GM21423 (cell line): ENCODE measurements at regions not wholly inside any gene's neighbourhood (a gene's known extent, or its start where the extent isn't known, plus 50 kb on each side); places are given as distances from the start of the nearest gene placed in this dataset.
A peak's percentile ranks its signal among the peaks of the same experiment; 100 is the strongest.

Experiments
- ATAC-seq: cut with Tn5 transposase; IDR thresholded peaks from one replicate; pipeline ENCODE4 v1.9.1; 2021; ENCODE audit warnings: mild to moderate bottlenecking, moderate library complexity; ENCODE audit not compliant: unreplicated experiment

GRCh38 chr2:57859755-57860154, 186.9 kb upstream of the VRK2 start:
- ATAC-seq, result no peak

DNA sequence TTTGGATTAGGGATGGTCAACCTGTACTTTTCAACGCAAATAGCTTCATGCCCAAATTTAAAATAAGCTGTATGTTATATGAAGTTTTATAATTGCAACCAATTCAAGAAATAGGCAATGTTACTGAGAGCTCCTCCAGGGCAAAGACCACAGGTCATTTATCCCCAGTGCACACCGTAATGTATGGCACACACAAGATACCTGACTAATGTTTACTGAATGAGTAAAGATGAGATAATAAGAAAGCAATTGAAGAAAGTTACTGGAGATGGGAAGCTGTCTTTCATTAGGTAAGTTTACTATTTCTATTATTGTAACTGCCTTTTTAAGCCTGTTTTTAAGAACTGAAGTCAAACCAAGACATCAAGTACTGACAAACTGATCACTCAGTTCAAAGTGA, 184.5 kb upstream of the VRK2 start:
- no peak for ATAC-seq

GRCh38 chr2:57862727-57863126, 183.9 kb upstream of the VRK2 start:
- ATAC-seq, result no peak

- ATAC-seq, result no peak
Observed at GRCh38 chr2:57864926-57865325, 181.7 kb upstream of the VRK2 start.

DNA sequence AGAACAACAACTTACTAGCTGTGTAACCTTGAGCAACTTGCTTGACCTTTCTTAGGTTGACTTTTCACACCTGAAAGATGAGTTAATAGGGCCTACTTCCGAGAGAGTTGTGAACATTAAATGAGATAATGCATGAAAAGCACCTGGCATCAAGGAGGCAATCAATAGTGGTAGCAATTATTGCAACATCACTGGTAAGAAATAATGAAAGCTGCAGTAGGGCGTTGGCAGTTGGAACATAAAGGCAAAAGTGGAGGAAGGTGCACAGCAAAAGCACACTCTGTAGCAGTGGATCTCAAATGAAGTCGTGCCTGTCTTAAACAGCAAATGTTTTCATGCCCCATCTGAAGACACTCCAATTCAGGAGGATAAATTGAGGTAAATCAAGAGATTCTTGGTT, 178.9 kb upstream of the VRK2 start:
- ATAC-seq, result no peak

DNA sequence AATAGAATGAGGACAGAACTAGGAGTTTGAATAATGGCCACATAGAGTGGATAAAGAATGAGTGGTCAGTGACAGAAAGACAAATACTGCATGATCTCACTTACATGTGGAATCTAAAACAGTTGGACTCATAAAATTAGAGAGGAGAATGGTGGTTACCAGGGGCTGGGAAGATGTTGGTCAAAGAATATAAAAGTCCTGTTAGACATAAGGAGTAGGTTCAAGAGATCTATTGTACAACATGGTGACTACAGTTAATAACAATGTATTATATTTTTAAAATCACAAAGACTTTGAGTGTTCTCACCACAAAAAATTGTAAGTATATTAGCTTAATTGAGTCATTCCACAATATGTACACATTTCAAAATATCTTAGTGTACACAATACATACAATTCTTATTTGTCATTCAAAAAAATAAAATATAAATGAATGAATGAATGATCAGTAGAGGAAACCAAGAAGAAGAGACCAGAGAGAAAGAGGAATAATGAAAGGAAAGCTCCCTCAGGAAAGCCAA, 177.9 kb upstream of the VRK2 start:
- ATAC-seq, result no peak

DNA sequence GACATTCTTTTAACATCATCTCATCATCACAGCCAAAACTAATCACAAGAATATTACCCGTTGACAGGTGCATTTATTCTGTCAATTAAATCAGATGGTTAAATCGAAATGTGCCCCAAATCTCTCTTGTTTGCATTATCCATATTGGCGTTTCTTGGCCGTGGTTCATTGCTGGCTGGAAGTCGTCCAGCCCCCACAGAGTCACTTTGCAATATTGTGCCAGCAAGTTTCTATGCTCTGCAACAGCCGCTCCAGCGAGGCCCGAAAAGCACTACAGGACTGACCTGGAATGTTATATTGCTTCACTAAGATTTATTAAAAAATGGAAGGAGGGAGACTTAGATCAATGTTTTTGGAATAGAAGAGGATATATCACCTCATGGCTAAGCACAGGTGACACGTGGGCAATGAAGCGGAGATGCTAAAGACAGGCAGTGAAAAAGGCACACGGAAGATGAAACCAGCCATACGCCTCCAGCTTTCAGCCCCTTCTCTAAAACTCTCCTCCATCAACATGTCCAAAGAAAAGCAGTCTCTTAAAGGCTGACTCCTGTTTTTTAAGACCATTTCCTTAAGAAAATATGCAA, 176.8 kb upstream of the VRK2 start:
- no peak for ATAC-seq

DNA sequence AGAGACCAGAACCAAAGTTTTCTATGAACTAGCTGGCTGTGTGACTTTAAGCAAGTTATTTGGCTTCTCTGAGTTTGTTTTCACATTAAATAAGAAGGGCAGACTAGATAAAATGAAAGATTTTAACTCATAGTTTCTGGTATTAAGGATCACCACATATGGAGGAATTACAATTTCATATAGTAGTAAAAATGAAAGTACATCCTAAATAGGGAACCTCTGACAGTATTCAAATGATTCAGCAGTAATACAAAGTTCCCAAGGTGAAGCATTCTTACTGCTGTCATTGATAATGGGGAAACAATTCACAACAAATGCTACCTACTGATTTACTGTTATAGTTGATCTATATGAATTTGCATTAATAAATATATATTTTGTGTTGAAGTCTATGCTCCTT, 170.3 kb upstream of the VRK2 start:
- ATAC-seq, result no peak

- no peak for ATAC-seq
Observed at GRCh38 chr2:57877811-57878170, 168.8 kb upstream of the VRK2 start.

DNA sequence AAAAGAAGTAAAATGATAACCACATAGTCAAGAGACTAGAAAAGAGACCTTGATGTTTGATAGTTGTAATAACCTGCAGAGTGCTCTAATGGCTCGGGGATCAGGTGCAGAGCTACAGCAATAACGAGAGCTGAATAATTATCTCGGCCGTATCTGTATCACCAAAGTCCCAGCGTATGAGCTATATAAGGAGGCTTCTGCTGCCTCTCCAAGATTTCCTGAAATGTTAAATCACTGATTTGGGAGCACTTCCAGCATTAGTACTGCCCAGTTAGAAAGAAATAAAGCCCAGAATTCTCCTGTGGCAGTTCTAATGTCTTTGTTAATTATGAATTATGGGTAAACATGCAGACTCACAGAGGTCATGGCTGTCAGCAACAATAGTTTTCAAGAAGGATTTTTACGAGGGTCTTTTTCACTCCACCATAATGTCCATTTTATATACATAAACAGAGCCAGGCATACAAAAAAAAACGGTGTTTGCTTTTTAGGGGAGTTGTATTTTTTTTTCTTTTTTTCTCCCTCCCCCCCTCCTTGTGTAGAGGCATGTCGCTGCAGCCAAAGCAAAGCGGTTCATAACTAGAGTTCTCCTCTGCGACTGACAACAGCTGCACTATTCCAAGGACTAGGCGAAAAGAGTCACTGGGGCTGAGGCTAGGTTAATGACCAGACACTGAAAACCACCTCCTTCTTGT, 168.3 kb upstream of the VRK2 start:
- no peak for ATAC-seq

DNA sequence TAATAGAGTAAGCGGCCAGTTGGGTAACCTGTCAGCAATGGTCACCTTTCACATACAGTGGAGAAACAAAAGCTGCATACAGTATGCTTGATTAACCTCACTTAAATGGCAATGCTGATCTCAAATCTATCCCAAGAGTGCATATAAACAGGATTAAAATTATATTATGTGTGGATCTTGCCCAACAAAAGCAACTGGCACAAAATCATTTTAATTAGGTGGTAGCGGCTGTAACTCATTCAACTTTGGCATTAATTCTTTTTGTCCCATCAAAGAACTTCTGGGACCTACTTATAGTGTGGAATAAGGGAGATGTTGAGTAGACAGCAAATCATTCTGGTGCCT, 167.8 kb upstream of the VRK2 start:
- ATAC-seq, result no peak

DNA sequence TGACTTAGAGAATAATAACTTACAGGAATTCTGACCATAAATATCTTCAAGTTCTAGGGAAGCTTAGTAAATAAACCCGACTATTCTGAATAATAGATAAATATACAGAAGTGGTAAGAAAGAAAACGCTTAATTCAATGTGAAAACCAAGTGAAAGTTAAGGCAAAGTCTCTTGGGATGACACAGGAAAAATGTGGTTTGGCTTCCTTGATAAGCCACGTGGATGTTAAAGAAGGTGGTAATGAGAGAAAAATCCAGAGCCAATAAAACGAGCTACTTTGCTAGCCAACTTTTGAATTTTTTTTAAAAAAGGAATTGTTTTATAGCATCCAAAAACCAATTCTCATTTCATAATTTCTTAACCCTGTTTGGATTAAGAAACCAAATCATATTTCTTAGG, 166.2 kb upstream of the VRK2 start:
- ATAC-seq, result no peak

- ATAC-seq, result no peak
Observed at GRCh38 chr2:57880967-57881366, 165.6 kb upstream of the VRK2 start.

DNA sequence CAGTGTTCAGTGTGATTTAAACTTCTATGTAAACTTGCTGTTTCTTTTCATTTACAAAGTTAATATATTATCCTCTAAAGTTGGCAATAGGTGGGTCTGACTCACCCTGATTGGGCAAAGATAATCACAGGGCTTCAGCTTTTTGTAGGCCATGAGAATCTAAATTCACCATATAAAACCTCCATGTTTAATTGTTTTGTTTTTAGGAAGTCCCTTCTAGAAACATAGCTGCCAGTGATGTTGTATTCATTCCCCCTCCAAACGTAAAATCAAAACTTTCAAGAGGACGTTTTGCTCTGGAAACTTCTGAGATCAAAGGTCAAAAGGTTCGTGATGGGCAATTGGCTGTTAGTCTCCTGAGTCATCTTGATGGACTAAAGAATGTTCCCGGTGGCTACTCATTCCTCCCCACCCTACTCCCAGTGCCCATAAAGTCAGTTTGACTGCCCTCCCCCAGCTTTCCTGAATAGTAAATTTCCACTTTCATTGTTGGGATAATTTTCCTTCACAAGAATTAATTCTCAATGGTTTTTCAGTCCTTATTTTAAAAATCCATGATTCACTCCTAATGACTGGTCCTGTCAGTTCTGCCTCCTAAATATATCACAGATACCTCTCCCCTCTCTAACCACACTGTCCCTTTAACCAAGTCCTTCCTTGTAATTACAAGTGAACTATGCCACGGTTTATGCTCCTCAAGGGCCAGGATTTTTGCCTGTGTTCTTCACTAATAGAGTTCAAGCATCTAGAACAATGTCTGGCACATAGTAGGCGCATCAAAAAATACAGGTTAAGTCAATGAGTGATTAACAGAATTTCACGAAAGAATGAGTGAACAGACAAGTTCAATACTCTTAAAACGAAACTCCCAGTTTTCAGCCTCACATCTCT, 164.4 kb upstream of the VRK2 start:
- ATAC-seq, result no peak

DNA sequence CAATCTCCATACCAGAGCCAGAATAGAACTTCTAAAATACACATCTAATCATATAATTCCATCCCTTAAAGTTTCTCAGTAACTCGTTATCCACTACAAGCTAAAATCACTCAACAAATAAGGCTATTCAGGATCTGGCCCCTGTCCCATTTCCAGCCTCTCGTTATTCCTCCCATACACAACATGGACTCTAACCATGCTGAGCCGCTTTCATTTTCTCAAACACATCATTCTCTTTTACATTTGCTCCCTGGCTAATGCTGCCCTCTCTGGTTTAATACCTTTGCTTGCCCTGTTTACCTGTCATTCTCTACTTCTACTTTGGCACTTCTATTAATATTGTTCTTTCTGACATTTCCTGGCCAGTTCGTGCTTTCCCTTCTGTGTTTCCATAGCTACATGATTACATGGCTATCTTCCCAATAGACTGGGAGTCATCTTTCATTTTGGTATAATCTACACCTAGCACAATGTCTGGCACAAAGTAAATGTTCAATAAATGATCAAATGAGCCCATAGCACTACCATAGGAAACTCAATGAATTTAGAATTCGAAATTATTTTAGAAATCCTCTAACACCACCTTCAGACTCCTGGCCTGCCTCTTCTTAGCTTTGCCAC, 163.6 kb upstream of the VRK2 start:
- no peak for ATAC-seq

DNA sequence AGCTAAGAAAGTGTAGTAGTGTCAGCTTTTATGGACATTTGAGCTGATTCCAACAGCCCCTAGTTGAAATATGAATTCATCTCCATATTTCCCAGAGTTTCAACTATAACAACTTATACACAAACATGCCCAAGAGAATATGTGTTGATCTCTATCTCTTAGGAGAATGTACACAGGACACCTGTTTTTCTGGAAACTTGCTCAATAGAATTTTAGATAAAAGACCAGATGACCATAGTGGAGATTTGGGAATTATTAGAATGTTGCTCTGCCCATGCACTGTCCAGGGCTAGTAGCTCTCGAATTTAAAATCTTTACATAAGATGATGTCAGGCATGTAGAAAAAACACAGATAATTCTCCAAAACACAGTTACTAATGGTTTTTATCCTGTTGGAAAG, 162.3 kb upstream of the VRK2 start:
- ATAC-seq, result no peak

GRCh38 chr2:57885742-57886141, 160.9 kb upstream of the VRK2 start:
- ATAC-seq, result no peak

GRCh38 chr2:57886161-57886786, 160.3 kb upstream of the VRK2 start:
- no peak for ATAC-seq

DNA sequence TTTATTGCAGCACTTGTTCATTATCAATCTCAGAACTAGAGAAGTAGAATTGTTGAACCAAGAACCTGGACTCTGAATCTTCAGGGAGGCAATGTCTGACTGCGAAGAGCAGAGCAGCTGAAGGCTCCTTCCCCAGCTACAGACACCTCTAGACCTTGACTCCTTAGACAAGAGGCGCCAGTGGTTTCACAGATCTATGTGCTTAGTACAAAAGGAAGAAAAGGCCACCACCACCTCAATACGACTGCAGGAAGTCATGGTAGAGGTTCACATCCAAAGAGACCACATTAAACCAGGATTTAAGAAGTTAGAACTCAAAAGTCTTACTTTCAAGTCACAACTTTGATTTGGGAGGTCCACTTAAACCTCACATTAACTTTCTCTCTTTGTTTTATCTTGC, 158.1 kb upstream of the VRK2 start:
- ATAC-seq, result no peak

DNA sequence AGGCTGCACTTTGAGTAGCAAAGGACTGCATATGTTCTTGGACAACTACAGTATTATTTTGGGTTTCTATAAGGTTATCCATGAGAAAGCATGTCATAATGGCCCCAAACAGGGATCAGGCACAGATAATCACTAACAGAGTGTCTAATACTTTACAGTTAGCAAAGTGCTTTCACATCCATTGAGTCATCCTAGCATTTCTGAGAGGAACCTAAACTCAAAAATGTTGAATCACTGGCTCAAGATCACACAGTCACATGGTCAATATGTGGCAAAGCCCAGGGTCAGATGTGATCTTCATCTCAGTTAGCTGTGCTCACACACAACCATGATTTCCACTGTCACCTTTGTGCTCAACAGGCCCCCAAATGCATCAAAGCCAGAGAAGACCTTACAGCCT, 156.1 kb upstream of the VRK2 start:
- peak; percentile 39 for ATAC-seq

DNA sequence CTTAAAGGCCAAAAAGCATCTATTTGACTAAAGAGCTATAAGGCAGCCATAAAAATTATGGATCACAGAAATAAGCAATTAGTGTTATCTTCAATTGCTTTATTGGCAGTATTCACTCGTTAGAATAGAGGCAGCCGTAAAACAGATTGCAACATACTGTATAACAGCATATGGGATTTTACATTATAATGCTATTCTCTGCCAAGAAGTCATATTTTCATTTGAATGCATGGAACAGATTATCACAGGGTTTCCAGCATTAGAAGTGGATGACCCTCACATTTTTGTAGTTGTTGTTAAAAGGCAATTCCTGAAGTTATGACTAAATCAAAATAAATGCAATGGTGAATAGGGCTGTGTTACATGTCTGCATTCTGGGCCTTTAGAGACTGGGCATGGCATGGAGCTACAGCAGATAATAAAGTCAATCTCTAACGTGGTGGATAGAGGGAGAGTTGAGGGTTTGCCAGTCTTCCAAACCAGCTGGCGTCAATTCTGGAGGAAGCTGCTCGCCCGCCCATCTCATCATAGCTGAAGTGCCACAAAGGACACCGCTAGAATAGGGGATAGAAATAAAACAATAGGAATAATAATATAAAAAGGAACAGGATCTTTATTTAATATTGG, 155.4 kb upstream of the VRK2 start:
- no peak for ATAC-seq
